Stimulated activated CD8-positive, alpha-beta memory T cell treated with anti-CD3 and anti-CD28 coated beads, Interleukin-12 subunit alpha, Interleukin-12 subunit beta, amount 100 ng/mL, for 24 hours (primary cell): ENCODE measurements at regions not wholly inside any gene's neighbourhood (a gene's known extent, or its start where the extent isn't known, plus 50 kb on each side); places are given as distances from the start of the nearest gene placed in this dataset.

Source experiments
- DNase-seq: peaks from one replicate; pipeline ENCODE4 v3.0.0-alpha.2; 2020; ENCODE audit errors: extremely low read depth

- DNase-seq = no peak
Observed at GRCh38 chr2:145110668-145111356, 590.9 kb upstream of the ZEB2 start.

GRCh38 chr2:145108959-145109710 is 589.2 kb upstream of the ZEB2 start:
- no peak for DNase-seq

GRCh38 chr2:145108361-145108778 is 588.5 kb upstream of the ZEB2 start:
- no peak for DNase-seq

- no peak for DNase-seq
Observed at GRCh38 chr2:145106293-145106692, 586.4 kb upstream of the ZEB2 start.

DNA sequence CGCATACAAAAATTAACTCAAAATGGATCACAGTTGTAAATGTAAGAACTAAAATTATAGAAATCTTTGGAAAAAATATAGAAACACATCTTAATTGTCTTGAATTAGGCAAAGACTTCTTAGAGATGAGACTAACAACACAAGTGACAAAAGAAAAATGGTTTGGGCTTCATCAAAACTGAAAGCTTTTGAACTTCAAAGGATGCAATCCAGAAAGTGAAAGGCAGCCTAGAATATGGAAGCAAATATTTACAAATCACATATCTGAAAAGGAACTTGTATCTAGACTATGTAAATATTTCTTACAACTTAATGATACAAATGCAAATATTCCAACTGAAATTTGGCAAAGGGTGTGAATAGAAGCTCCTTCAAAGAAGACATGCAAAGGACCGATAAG is 582.8 kb upstream of the ZEB2 start:
- no peak for DNase-seq

DNA sequence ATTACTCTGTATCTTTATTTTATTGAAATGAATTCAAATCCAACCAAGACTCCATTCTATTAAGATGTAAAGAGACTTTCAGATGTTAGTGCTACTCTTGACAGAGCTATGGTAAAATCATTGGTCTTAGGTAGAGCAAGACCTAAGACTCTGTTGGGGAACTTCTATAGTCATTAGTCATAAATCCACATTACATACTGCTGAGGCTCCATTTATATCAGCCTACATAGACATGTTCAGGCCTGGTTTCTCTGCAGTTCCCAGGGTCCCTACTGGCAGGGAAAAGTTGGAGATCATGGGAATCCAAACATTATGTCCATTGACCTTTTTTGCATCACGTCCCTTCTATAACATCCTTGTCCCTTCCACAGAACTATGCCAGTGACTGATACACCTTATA is 580.4 kb upstream of the ZEB2 start:
- DNase-seq = no peak

DNA sequence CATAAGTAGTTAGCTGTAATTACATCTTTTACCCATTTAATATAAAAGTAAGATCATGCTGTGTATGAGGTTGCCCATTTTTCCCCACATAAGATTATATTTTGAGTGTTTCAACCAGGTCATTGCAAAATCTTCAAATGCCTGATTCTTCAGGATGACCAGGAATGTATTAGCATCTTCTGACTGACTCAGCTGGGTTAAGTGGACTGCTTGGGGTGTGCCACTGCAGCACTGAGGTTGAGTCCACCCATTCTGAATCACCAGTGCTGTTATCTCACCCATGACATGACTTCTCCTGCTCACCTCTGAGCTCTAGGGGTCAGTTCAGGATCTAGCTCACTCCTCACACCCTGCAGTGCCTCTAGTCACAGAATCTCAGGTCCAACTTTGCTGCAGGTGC is 576.7 kb upstream of the ZEB2 start:
- DNase-seq = no peak

GRCh38 chr2:145095641-145096435 is 575.9 kb upstream of the ZEB2 start:
- no peak for DNase-seq

GRCh38 chr2:145094370-145094769 is 574.5 kb upstream of the ZEB2 start:
- no peak for DNase-seq

GRCh38 chr2:145091967-145092366 is 572.0 kb upstream of the ZEB2 start:
- no peak for DNase-seq

- no peak for DNase-seq
Observed at GRCh38 chr2:145090841-145091761, 571.2 kb upstream of the ZEB2 start.

DNA sequence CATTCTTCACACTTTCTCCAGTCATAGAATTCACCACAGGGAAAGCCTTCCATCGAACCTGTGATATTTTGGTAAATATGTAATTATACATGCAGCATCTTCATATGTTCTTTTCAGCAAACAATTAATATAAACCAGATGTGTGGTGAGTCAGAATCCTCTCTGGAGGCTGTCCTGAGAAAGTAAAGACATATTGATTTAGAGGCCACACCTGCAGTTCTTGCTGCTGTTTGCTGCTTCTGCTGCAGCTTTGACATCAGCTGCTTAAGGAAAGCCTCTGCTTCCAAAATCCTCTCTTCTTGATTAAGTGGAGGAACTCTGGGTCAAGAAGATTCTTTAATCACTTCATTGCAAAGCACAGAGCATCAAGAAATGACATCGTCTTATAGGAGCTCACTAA is 568.8 kb upstream of the ZEB2 start:
- no peak for DNase-seq

GRCh38 chr2:145086910-145087309 is 567.0 kb upstream of the ZEB2 start:
- DNase-seq = no peak

DNA sequence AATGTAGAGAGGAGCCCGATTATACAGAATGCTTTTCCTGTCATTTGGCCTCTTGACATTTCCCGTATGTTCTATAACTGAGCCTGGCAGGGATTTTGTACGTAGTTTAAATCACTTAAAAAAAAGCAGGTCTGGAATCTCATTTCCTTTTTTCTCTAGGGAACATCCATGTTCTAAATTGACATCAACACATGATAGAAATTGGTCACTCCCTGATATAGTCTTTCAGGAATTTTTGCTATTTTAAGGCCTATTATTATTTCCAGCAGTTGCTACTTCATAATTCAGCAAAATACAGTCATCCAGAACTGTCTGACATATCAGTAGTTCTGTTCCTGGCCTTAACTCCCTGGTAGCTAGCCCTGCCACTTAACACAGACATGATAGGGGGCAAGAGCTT is 565.7 kb upstream of the ZEB2 start:
- DNase-seq = no peak

DNA sequence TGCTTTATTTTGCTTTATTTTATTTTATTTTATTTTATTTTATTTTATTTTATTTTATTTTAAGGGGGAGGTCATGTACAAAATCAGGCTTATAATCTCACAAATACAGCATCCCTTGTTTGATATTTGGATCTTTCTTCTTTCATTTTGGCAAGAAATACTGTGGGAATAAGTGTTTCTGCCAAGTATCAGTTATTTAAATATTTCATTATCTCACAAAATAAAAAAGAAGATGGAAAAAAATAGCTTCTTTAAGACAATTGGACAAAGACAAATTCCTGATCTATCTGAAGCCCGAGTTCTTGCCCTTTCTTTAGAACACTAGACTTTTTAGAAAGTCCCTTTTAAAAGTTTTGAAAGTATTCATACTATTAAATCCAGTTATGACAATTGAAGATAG is 560.5 kb upstream of the ZEB2 start:
- no peak for DNase-seq

DNA sequence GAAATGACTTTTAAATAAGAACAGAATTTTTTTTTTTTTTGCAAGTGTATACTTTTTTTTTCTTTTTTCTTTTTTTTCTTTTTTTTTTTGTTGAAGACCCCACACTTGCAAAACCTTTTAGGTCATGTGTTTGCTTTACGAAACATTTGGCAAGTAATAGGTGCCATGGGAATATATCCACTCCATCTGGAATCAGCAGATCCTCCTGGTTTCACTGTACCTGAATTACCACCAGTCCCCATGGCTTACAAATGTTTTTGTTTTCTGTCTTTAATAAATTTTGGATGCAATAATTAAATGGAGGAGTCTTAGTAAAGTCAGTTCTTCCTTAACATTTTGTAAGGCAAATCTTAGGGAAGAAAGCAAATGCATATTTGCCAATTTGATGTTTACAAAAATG is 559.7 kb upstream of the ZEB2 start:
- no peak for DNase-seq

GRCh38 chr2:145078923-145079322 is 559.0 kb upstream of the ZEB2 start:
- no peak for DNase-seq

DNA sequence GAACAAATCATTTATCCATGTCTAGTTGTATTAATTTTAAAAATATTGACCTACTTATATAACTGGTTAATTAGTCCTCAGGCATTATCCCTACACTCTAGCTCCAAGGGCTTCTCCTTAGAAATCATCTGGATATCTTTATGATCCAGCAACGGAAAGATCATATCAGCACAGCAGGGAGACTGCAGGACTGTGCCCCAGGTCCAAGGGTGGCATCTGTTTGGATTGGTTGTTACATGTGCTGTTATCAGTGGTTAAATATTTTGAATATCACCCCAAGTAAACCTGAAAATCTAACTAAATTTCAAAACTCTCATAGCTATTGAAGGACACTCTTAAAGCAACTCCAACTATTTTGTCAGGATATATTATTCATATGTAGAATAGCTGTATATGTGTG is 556.2 kb upstream of the ZEB2 start:
- DNase-seq = no peak

GRCh38 chr2:145075454-145076062 is 555.6 kb upstream of the ZEB2 start:
- DNase-seq = no peak

DNA sequence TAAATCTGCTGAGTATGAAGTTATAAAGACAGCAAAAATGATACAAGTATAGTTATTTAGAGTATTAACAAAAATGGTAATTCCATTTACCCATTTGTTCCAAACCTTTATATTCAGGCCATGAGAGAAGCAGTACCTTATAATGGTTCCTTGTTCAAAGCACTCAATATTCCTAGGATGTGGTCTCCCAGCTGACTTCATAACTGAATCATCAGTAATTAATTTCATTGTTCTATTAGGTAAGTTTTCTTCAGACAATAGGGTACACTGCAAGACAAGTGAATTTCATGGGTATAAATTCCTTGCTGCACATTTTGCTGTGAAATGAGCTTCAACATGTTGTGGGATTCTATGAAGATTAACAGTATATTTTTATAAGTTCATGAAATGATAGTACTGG is 550.8 kb upstream of the ZEB2 start:
- DNase-seq = no peak

DNA sequence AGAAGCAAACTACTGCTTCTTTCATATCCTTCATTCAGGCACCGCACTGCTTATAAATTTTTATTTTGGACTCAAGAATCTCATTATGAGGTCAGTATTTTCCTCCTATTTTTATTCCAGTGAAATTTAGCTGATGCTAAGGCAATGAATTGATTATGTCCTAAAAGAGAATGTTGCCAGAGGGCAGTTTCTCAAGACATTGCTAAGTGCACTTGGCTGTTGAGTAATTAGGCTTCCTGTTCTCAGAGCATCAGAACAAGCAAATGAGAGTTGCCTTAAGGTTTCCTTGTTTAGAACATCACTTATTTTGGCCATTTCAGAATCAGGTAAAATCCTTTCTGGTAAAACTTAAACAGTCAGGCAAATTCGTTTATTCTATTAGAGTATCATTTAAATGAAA is 548.6 kb upstream of the ZEB2 start:
- DNase-seq = no peak
